K562 (cell line): ENCODE measurements at regions not wholly inside any gene's neighbourhood (a gene's known extent, or its start where the extent isn't known, plus 50 kb on each side); places are given as distances from the start of the nearest gene placed in this dataset.

ENCODE experiments used
- POLR2AphosphoS5 ChIP-seq: IDR thresholded peaks from 2 replicates; pipeline ENCODE4 v1.6.1; 2011; ENCODE audit warnings: mild to moderate bottlenecking, low read depth, low read length, moderate library complexity; ENCODE audit not compliant: control insufficient read depth, insufficient read depth
- ZKSCAN1 ChIP-seq: fragments of 150-350 bp; IDR thresholded peaks from 2 replicates; pipeline ENCODE4 v1.6.1; 2016; ENCODE audit warnings: low read depth, low read length

GRCh38 chr2:49532702-49533101 lies 378.4 kb upstream of the FSHR start:
- no peak for TF ChIP-seq ZKSCAN1
- TF ChIP-seq POLR2AphosphoS5 = no peak
